WTC11 (cell line): ENCODE measurements at regions not wholly inside any gene's neighbourhood (a gene's known extent, or its start where the extent isn't known, plus 50 kb on each side); places are given as distances from the start of the nearest gene placed in this dataset.

Experiments used
- TF ChIP-seq, protein P1 (sequence below): fragments of 200-600 bp; IDR thresholded peaks from 2 replicates; pipeline ENCODE4 v1.8.0; 2022; ENCODE audit warnings: antibody characterized with exemption
- TF ChIP-seq, protein P2 (sequence below): sonication (generic); formaldehyde crosslinking; IDR thresholded peaks from 2 replicates; pipeline ENCODE4 v1.8.1; 2023; ENCODE audit warnings: mild to moderate bottlenecking, missing genetic modification reagents, borderline replicate concordance
- TF ChIP-seq, protein P3 (sequence below): sonication (generic); formaldehyde crosslinking; IDR thresholded peaks from 2 replicates; pipeline ENCODE4 v1.8.1; 2023; ENCODE audit warnings: mild to moderate bottlenecking, moderate library complexity, missing genetic modification reagents

DNA sequence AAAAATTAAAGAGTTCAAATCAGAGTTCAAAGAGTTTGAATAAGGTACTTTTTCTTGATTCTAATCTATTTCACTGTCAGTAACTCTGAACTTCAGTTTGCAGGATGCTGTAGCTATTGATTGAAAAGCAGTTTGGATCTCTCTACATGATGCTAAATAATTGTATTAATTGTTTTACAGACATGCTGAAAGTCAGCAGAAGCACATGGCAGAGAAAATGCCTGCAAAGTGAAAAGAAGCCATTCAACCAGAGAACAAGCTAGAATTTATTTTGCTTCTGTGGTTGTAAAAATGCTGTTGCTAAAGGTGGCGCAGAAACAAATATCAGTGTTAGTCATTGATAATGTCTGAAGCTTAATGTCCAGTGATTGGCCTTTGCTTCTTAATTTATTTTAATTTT lies 92.1 kb upstream of the IL12A start:
- TF ChIP-seq, protein P1, sequence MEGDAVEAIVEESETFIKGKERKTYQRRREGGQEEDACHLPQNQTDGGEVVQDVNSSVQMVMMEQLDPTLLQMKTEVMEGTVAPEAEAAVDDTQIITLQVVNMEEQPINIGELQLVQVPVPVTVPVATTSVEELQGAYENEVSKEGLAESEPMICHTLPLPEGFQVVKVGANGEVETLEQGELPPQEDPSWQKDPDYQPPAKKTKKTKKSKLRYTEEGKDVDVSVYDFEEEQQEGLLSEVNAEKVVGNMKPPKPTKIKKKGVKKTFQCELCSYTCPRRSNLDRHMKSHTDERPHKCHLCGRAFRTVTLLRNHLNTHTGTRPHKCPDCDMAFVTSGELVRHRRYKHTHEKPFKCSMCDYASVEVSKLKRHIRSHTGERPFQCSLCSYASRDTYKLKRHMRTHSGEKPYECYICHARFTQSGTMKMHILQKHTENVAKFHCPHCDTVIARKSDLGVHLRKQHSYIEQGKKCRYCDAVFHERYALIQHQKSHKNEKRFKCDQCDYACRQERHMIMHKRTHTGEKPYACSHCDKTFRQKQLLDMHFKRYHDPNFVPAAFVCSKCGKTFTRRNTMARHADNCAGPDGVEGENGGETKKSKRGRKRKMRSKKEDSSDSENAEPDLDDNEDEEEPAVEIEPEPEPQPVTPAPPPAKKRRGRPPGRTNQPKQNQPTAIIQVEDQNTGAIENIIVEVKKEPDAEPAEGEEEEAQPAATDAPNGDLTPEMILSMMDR = no peak
- TF ChIP-seq, protein P2, sequence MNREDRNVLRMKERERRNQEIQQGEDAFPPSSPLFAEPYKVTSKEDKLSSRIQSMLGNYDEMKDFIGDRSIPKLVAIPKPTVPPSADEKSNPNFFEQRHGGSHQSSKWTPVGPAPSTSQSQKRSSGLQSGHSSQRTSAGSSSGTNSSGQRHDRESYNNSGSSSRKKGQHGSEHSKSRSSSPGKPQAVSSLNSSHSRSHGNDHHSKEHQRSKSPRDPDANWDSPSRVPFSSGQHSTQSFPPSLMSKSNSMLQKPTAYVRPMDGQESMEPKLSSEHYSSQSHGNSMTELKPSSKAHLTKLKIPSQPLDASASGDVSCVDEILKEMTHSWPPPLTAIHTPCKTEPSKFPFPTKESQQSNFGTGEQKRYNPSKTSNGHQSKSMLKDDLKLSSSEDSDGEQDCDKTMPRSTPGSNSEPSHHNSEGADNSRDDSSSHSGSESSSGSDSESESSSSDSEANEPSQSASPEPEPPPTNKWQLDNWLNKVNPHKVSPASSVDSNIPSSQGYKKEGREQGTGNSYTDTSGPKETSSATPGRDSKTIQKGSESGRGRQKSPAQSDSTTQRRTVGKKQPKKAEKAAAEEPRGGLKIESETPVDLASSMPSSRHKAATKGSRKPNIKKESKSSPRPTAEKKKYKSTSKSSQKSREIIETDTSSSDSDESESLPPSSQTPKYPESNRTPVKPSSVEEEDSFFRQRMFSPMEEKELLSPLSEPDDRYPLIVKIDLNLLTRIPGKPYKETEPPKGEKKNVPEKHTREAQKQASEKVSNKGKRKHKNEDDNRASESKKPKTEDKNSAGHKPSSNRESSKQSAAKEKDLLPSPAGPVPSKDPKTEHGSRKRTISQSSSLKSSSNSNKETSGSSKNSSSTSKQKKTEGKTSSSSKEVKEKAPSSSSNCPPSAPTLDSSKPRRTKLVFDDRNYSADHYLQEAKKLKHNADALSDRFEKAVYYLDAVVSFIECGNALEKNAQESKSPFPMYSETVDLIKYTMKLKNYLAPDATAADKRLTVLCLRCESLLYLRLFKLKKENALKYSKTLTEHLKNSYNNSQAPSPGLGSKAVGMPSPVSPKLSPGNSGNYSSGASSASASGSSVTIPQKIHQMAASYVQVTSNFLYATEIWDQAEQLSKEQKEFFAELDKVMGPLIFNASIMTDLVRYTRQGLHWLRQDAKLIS (CRISPR knock-in tag) = no peak
- TF ChIP-seq, protein P3, sequence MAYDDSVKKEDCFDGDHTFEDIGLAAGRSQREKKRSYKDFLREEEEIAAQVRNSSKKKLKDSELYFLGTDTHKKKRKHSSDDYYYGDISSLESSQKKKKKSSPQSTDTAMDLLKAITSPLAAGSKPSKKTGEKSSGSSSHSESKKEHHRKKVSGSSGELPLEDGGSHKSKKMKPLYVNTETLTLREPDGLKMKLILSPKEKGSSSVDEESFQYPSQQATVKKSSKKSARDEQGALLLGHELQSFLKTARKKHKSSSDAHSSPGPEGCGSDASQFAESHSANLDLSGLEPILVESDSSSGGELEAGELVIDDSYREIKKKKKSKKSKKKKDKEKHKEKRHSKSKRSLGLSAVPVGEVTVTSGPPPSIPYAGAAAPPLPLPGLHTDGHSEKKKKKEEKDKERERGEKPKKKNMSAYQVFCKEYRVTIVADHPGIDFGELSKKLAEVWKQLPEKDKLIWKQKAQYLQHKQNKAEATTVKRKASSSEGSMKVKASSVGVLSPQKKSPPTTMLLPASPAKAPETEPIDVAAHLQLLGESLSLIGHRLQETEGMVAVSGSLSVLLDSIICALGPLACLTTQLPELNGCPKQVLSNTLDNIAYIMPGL (CRISPR knock-in tag) = no peak
